DMS 273 (cell line): ENCODE measurements at regions not wholly inside any gene's neighbourhood (a gene's known extent, or its start where the extent isn't known, plus 50 kb on each side); places are given as distances from the start of the nearest gene placed in this dataset.
A peak's percentile ranks its signal among the peaks of the same experiment; 100 is the strongest.
"Not testable (repeated sequence)": the region's sequence is repeated elsewhere in the genome, so short reads cannot be mapped to it uniquely, and the experiment has no call there.

ENCODE experiments used
- DNase-seq: peaks from one replicate; lab custom pipeline; 2025; ENCODE audit not compliant: unreplicated experiment; lab: John Stamatoyannopoulos, UW

DNA sequence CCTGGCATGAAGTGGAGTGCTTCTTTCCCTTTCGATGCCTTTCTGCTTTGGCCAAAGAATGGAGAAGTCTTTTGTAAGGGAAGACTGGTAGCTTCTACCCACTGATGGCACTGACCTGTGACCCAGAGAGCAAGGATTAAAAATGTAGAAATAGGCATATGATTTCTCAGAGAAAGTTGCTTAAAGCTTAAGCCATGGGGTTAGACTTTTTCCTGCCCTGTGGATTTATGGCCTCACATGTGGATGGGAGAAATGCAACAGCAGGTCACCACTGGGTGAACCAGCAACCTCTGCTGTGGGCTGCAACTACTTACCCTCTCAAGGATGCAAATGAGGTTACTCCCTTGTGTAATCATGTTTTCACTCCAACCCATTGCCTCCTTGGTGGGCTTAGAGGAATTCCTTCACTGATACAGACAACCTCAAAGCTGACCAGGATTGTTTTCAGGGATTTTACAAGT is 86.7 kb upstream of the CDC42EP3 start:
- DNase-seq: not testable (repeated sequence)

DNA sequence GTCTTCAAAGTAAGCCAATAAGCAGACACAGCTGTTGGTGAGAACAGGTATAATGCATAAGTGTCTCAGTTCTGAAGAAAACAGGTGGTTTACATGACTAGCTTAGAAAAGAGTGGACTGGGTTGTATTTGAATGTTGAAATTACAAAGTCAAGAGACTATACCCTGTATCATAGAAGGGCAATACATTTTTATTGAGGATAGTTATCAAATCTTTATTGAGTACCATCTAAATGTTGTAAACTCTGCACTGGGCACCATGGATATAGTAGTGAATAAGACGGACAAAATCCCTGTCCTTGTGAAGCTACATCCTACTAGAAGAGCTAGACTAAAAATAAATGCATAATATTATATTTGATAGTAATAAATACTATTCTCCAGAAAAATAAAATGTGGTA is 88.5 kb upstream of the CDC42EP3 start:
- DNase-seq: not testable (repeated sequence)

- no peak for DNase-seq
Observed at GRCh38 chr2:37760471-37760870, 89.0 kb upstream of the CDC42EP3 start.

- DNase-seq: not testable (repeated sequence)
Observed at GRCh38 chr2:37762281-37762680, 90.8 kb upstream of the CDC42EP3 start.

GRCh38 chr2:37764739-37765138 is 93.3 kb upstream of the CDC42EP3 start:
- no peak for DNase-seq

GRCh38 chr2:37766106-37766505 is 94.7 kb upstream of the CDC42EP3 start:
- no peak for DNase-seq

- DNase-seq: no peak
Observed at GRCh38 chr2:37767046-37767445, 95.6 kb upstream of the CDC42EP3 start.

- DNase-seq: no peak
Observed at GRCh38 chr2:37767959-37768925, 96.8 kb upstream of the CDC42EP3 start.

DNA sequence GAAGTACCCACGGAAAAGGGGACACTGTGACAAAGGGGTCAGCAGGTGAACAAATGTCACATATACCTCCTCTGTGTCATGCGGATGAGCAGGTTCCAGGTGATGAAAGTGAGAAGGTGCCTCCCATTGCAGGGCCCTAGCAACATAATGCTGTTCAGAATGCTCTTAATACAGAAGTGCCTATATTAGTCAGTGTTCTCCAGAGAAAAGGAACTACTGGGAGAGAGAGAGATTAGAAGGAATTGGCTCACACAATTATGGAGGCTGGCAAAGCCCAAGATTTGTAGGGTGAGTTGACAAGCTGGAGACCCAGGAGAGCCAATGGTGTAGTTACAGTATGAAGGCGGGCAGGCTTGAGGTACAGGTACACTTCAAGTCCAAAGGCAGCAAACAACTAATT is 98.1 kb upstream of the CDC42EP3 start:
- no peak for DNase-seq

- peak; percentile 57 for DNase-seq
Observed at GRCh38 chr2:37770797-37771196, 99.4 kb upstream of the CDC42EP3 start.

- no peak for DNase-seq
Observed at GRCh38 chr2:37771600-37772088, 100.2 kb upstream of the CDC42EP3 start.

DNA sequence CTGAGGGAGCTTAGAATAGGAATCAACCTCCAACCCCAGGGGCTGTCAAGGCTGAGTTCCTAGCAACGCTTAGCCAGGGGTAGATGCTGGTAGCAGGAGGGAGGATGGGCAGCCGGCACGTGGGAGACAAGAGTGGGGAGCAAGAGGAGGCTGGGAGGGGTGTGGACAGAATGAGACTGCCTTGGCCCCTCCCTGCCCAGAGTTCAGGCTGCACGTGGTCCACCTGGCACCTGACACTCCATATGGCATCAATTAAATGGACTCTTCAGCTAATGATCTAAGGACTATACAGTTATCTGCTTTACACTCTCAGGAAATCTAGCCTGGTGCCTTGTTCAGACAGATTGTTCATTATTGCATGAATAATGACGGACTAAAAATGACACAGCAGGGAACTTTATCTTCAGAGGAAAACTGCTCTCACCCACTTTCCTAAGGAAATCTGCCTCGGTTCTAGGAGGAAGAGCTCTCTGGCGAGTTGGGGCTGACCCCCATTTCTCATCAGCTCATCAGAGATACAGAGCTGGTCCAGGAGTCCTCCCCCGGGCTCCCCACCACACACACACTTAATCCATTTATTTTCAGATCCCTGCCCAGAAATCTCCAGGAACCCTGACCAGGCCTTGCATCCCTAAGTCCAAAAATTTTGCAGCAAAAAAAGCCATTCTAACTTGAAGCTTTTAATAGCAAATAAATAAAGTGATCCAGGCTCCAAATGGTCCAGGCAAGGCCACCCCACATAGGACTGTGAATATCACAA is 102.1 kb upstream of the CDC42EP3 start:
- DNase-seq: peak; percentile 68

- not testable (repeated sequence) for DNase-seq
Observed at GRCh38 chr2:37774171-37774944, 102.9 kb upstream of the CDC42EP3 start.

DNA sequence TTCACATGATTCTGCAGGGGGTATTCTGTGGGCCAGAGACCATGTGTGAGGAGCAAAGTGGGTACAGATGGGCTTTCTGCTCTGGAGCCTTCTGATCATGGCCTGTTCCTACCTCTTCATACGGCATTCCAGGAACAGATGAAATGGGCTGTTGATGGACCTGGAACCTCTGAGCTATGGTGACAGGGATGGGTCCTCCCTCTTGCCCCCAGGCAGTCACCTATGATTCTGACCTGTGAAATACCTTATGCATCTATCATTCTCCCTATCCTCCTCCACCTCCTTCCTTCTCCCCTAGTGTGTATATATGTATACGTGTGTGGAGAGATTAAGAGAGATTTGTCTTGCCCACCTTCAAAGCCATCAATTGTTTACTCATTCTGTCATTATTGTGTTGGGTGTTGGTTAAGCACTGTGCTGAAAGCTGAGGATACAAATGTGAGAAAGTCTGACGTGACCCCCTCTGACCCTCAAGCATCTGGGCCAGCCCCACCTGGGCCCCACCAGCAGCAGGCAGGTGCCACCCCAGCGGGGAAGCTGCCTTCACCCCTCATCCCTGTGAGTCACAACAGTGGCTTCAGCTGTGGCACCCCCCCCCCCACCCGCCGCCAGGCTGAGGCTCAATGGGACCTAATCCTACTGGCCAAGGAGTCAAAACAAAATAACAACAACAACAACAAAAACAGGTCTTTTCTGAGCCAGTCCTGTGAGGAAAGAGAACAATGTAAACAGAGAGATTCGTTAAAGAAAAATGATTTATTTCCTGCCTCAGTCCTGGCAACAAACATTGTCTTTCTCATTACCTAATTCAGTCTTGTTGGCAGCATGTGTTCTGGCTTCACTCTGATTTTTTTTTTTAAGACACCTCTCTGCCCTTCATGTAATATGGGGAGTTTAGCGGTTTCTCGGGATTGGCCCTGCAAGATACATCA is 103.8 kb upstream of the CDC42EP3 start:
- DNase-seq: no peak

- no peak for DNase-seq
Observed at GRCh38 chr2:37775908-37776250, 104.4 kb upstream of the CDC42EP3 start.

DNA sequence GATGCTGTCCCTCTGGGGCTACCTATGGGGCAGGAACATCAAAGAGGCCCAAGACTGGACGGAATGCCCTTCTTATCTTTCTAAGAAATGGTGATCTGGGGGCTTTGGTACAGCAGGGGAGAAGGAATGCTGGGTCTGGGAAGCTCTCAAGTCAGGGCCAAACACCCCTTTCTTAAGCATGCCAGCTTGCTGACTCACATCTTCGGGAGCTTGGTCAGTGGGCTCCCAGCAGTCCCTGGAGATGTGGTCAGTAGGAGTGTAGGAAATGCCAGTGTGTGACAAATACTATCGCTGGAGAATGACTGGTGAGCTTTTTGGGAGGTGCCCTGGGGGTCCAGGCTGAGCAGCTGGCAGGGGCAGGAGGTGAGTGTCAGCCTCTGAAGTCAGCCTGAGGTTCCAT is 105.0 kb upstream of the CDC42EP3 start:
- no peak for DNase-seq

DNA sequence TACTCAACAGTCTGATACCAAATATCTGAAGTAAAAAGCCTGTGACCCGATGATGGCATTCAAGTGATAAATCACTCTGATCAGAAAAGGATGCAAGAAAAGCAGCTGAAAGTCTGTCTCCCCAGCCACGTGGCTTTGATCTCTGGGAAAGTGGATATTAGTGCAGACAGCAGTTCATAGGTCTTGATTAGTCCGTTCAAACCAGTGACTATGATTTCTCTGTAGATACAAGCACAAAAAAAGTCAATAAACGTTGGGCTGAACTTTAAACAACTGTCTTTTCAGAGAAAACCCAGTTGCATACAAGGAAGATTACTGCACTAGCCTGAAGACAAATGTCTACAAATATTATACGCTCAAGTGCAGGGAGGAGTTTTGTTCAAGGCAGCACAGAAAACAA is 107.7 kb upstream of the CDC42EP3 start:
- DNase-seq: no peak

- no peak for DNase-seq
Observed at GRCh38 chr2:37779611-37780386, 108.4 kb upstream of the CDC42EP3 start.

- DNase-seq: peak; percentile 41
Observed at GRCh38 chr2:37780387-37780676, 108.9 kb upstream of the CDC42EP3 start.
